ENCODE measurements at regions not wholly inside any gene's neighbourhood (a gene's known extent, or its start where the extent isn't known, plus 50 kb on each side); places are given as distances from the start of the nearest gene placed in this dataset.

DNA sequence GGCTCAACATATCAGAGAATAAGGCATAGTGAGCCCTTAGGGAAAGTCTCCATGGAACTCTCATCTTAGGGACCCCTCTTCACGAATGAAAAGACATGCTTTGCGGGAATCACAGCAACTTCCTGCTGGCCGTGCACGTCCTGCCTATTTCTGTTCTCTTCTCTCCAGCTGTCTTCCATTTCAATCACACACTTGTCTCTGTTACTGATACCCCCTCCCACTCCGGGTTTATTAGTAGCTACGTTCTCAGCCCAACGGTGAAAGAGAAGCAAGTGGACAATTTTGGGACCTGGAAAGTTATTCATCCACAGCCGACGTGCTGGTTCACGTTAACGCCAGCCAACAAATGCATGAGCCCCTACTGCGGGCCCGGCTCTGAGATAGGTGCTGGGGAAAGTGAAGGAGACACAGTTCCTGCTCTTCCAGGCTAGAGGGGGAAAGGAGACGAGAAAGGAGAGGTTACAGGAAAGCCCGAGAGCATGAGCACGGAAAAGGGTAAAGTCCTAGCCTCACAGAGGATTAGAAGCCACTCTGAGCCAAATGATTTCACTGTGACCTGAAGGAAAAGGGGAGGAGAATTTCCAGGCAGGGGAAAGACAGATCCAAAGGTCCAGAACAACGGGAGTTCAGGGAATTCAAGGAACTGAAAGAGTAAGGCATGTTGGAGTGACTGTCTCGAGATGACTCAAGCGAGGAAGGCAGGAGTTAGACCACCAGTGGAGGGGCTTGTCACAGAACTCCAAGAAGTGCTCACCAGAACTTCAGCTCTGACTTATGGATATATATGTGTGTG, 81.8 kb upstream of the CLDN10 start:
- Histone ChIP-seq H3K27me3 (replicated peaks in 1 of 4; ENCODE audit: control insufficient read depth in 3 of 4, extremely low read depth in 1 of 4, insufficient read depth in 3 of 4, low read length in 3 of 4) (no peaks in the 10 kb centered on the region; a peak in 1 of 7 replicates), H3K36me3 (ENCODE audit: control insufficient read depth in 2 of 4, insufficient read depth in 4 of 4, low read length in 3 of 4) (no peaks in the 10 kb centered on the region), H3K4me3 (ENCODE audit: extremely low read depth in 1 of 4, insufficient read depth in 2 of 4, low read depth in 3 of 4, low read length in 4 of 4) (no peak overlapping the region), H4K20me1 (replicated peaks in 1 of 2; ENCODE audit: control insufficient read depth in 1 of 2, insufficient read depth in 2 of 2, low read length in 2 of 2) (no peaks in the 10 kb centered on the region), H3K4me2 (ENCODE audit: insufficient read depth in 1 of 2, low read depth in 2 of 2, low read length in 2 of 2) (no peak overlapping the region), H3K4me1 (replicated peaks in 1 of 4; ENCODE audit: control insufficient read depth in 3 of 4, insufficient read depth in 4 of 4, low read length in 3 of 4) (peaks cover 0 to 6% (median 2%) of the 10 kb centered on the region in 4 experiments; a peak in 2 of 7 replicates), H3K14ac (ENCODE audit: insufficient read length) (no peak overlapping the region), H2BK120ac (replicated peaks; ENCODE audit: low read depth, low read length) (no peak overlapping the region), H4K8ac (ENCODE audit: extremely low read depth, insufficient read depth, low read length) (no peak overlapping the region), H3K9ac (replicated peaks in 1 of 4; ENCODE audit: extremely low read depth in 1 of 4, low read depth in 3 of 4, low read length in 3 of 4) (no peak overlapping the region), H2BK12ac (ENCODE audit: low read depth, low read length) (no peak overlapping the region), H2BK15ac (ENCODE audit: low read length) (no peak overlapping the region), H3K56ac (replicated peaks; ENCODE audit: insufficient read length, low read depth, low read length) (no peak overlapping the region), H2BK20ac (ENCODE audit: low read length) (no peak overlapping the region), H2BK5ac (ENCODE audit: low read depth, low read length) (no peak overlapping the region), H4K5ac (ENCODE audit: insufficient read length, low read depth, low read length) (no peak overlapping the region), H3K27ac (ENCODE audit: low read depth, low read length) (no peak overlapping the region), H2AFZ (ENCODE audit: low read length) (peak overlapping the region; percentile 98), H3K4ac (replicated peaks; ENCODE audit: insufficient read length, low read depth, low read length) (no peak overlapping the region), H3K79me2 (ENCODE audit: control insufficient read depth in 1 of 2, insufficient read depth in 2 of 2, low read length in 2 of 2) (no peaks in the 10 kb centered on the region), H3K23ac (ENCODE audit: insufficient read length) (no peak overlapping the region), H3K23me2 (ENCODE audit: low read depth, low read length) (no peaks in the 10 kb centered on the region), H3K18ac (ENCODE audit: extremely low read depth, low read length) (no peak overlapping the region), H3K79me1 (ENCODE audit: low read depth, low read length) (no peaks in the 10 kb centered on the region), H2AK5ac (ENCODE audit: low read depth, low read length) (no peak overlapping the region), H4K91ac (replicated peaks; ENCODE audit: insufficient read length, low read length) (no peak overlapping the region), H3K9me3 (ENCODE audit: insufficient read depth in 2 of 2, low read depth in 1 of 2, low read length in 1 of 2) (no peaks in the 10 kb centered on the region)
- ChIA-PET CTCF (ENCODE audit: partially characterized antibody) (interaction anchor here (1.2 to 1.5 kb wide), 3 partner anchors 10 to 281 kb away, joined by 3 to 5 read pairs (median 3); no protein-coding TSS in a partner anchor), POLR2A (ENCODE audit: partially characterized antibody) (no interaction called here)
- FAIRE-seq (no peak), DNase-seq (ENCODE audit: low read depth in 1 of 2, low spot score in 2 of 2) (peak in 1 of 2 experiments; percentile 38)
- WGBS, 2 experiments (ENCODE audit: extremely low coverage in 1 of 2, insufficient coverage in 1 of 2, insufficient read length in 1 of 2, insufficient replicate concordance in 2 of 2, low coverage in 1 of 2, low lambda C conversion rate in 2 of 2, missing lambda C conversion rate in 1 of 2), result 87% methylated on average over 14 of the region's 19 CpGs; no CpG with 5 or more reads in 1 of the 2 experiments
- TF ChIP-seq, protein P1, sequence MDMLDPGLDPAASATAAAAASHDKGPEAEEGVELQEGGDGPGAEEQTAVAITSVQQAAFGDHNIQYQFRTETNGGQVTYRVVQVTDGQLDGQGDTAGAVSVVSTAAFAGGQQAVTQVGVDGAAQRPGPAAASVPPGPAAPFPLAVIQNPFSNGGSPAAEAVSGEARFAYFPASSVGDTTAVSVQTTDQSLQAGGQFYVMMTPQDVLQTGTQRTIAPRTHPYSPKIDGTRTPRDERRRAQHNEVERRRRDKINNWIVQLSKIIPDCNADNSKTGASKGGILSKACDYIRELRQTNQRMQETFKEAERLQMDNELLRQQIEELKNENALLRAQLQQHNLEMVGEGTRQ (IDR thresholded peaks at IDR 0.05; ENCODE audit: low read length), result no peak
- TF ChIP-seq, protein P2, sequence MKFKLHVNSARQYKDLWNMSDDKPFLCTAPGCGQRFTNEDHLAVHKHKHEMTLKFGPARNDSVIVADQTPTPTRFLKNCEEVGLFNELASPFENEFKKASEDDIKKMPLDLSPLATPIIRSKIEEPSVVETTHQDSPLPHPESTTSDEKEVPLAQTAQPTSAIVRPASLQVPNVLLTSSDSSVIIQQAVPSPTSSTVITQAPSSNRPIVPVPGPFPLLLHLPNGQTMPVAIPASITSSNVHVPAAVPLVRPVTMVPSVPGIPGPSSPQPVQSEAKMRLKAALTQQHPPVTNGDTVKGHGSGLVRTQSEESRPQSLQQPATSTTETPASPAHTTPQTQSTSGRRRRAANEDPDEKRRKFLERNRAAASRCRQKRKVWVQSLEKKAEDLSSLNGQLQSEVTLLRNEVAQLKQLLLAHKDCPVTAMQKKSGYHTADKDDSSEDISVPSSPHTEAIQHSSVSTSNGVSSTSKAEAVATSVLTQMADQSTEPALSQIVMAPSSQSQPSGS (IDR thresholded peaks at IDR 0.05; ENCODE audit: low read length), result no peak
- TF ChIP-seq SIRT6 (IDR thresholded peaks at IDR 0.05; ENCODE audit: low read length), result no peak

All from H1 (cell line).